ENCODE measurements at regions not wholly inside any gene's neighbourhood (a gene's known extent, or its start where the extent isn't known, plus 50 kb on each side); places are given as distances from the start of the nearest gene placed in this dataset.

DNA sequence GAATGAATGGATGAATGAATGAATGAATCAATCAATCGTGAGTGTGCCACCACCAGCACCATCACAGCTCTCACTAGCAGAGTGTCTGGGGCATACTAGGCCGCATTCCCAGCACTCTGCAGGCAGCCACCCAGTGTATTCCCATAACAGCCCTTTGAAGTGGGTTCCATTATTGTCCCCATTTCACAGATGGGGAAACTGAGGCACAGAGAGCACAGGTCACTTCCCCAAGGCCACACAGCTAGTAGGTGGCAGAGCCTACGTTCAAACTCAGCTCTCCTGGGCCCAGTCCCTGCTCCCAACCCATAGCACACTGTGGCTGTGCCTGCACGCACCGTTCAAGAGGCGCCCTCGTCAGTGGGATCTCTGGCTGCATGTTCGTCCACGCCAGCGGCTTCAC is 88.1 kb downstream of the RFLNA start:
- no peak overlapping the region for H3K4me3 ChIP-seq
- peaks cover 20 to 87% (median 78%) of the 10 kb centered on the region in 4 donors for H3K4me1 ChIP-seq
- peak overlapping the region in 1 of 2 donors; percentile 86 for H3K27ac ChIP-seq
- TF ChIP-seq, protein P1, sequence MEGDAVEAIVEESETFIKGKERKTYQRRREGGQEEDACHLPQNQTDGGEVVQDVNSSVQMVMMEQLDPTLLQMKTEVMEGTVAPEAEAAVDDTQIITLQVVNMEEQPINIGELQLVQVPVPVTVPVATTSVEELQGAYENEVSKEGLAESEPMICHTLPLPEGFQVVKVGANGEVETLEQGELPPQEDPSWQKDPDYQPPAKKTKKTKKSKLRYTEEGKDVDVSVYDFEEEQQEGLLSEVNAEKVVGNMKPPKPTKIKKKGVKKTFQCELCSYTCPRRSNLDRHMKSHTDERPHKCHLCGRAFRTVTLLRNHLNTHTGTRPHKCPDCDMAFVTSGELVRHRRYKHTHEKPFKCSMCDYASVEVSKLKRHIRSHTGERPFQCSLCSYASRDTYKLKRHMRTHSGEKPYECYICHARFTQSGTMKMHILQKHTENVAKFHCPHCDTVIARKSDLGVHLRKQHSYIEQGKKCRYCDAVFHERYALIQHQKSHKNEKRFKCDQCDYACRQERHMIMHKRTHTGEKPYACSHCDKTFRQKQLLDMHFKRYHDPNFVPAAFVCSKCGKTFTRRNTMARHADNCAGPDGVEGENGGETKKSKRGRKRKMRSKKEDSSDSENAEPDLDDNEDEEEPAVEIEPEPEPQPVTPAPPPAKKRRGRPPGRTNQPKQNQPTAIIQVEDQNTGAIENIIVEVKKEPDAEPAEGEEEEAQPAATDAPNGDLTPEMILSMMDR (IDR thresholded peaks at IDR 0.05), result no peak
- no peak for DNase-seq
- H3K9me3 ChIP-seq, result no peaks in the 10 kb centered on the region
- no peaks in the 10 kb centered on the region for H3K27me3 ChIP-seq
- H3K36me3 ChIP-seq, result peaks cover 0 to 58% (median 39%) of the 10 kb centered on the region in 3 donors
- intact Hi-C loops (cut with DNase I; ENCODE audit: low total_unique reads), result loop anchor here (5.0 to 10.0 kb wide), 3 partner anchors 74 to 382 kb away; partner anchors contain the start of gene NCOR2

DNA sequence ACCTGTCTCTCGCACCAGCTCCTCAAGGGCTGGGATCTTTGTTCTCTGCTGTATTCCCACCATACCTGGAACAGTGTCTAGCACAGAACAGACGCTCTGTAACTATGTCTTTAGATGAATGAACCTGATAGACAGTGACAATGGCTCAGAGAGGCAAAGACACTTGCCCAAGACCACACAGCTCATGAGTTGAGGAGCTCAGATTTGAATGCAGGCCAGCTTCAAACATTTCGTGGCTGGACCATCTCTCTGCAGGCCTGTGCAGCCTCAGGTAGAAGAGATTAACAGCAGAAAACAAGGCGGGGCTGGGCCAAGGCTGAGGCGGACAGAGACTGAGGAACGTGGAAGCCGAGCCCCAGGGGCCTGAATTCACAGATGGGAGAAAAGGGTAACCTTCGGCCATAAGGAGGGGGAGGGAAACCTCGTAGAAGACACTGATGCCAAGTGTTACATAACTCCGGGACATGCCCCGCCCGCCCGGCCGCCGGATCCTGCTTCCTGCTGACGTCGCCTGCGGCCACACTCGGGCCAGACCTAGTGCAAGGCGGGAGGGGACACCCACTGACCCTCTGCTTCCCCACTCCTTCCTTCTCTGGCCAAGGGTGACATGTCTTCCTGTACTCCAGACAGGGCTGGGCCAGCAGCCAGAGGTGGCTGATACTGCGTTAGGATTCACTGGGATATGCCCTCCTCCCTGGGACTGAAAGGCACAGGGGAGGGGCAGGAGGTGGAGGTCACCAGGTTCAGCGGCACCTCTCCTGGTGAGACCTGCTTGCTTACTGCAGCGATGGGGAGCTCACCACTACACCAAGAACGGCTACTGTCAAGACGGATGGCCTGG is 86.8 kb downstream of the RFLNA start:
- TF ChIP-seq, protein P1 (IDR thresholded peaks at IDR 0.05), result no peak
- H3K27me3 ChIP-seq, result no peaks in the 10 kb centered on the region
- H3K27ac ChIP-seq, result peak overlapping the region; percentile 77 to 86
- peak; percentile 92 to 98 for DNase-seq
- peaks cover 20 to 73% (median 65%) of the 10 kb centered on the region in 4 donors for H3K4me1 ChIP-seq
- H3K36me3 ChIP-seq, result peaks cover 7 to 72% (median 52%) of the 10 kb centered on the region in 3 donors
- H3K9me3 ChIP-seq, result no peaks in the 10 kb centered on the region
- intact Hi-C loops (cut with DNase I; ENCODE audit: low total_unique reads), result loop anchor here (5.0 to 10.0 kb wide), 3 partner anchors 76 to 383 kb away; partner anchors contain the start of gene NCOR2
- H3K4me3 ChIP-seq, result no peak overlapping the region

DNA sequence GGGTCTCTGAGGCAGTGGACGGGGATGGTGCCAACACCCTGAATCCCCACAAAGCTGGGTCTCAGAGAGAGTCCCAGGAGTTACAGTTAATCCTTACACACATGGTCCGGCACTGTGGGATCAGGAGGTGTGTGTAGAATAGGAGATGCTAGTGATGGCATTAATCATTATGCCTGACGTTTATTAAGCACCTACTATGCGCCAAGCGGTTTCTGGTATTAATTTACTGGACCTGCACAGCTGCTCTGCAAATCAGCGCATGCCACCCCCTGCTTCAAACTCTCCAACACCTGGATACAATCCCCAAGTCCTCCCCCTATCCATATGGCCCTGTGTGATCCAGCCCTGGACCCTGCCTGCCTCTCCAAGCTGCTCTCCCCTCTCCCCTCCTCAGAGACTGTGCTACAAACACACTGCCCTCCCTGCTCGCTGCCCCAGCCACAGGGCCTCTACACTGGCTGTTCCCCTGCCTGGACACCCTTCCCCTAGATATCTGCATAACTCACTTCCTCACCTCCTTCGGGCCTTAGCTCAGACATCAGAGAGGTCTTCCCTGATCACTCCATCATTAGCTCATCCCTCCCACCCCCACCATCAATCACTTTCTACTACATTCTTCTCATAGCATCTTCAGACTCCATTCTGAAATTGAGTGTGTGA is 86.0 kb downstream of the RFLNA start:
- H3K36me3 ChIP-seq, result peaks cover 15 to 74% (median 60%) of the 10 kb centered on the region in 3 donors
- intact Hi-C loops (cut with DNase I; ENCODE audit: low total_unique reads), result loop anchor here (5.0 to 10.0 kb wide), 3 partner anchors 76 to 384 kb away; partner anchors contain the start of gene NCOR2
- peak overlapping the region; percentile 77 to 86 for H3K27ac ChIP-seq
- no peak for DNase-seq
- no peaks in the 10 kb centered on the region for H3K27me3 ChIP-seq
- no peak overlapping the region for H3K4me3 ChIP-seq
- H3K4me1 ChIP-seq, result peaks cover 20 to 66% (median 58%) of the 10 kb centered on the region in 4 donors
- H3K9me3 ChIP-seq, result no peaks in the 10 kb centered on the region
- TF ChIP-seq, protein P1 (IDR thresholded peaks at IDR 0.05), result no peak

DNA sequence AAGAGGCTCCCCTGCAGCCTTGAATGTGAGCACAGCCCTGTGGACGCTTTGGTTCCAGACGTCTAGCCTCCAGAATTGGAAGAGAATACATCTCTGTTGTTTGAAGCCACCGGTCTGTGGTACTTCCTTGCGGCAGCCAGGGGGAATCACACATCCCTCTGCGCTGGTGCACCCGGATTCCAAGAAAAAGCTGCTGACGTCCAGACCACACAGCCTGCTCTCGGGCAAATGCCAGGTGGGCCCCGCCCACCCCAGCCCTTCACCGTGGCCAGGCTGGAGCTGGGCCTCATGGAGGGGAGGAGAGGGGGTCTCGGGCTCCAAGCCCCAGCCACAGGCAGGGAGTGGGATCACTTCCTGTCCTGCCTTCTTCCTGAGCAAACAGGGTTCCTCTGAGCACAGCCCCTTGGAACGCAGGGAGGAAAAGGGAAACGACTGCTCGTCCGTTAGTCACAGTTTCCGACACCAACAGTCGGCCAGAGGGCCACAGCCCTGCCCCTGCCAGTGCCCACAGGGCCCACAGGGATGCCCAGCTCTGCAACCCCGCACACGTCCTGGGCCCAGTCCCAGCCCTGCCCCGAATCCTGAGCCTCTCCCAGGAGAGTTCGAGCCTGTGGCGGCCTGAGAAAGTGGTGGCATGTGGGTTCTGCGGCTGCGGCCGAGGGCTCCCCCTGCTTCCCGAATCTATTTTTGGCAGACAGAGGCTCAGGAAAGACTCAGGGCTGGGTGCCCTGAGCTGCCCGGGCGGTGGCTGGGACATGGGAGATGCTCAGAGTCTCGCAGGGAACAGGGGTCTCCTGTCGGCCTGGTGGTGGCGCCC is 85.3 kb downstream of the RFLNA start:
- DNase-seq, result peak; percentile 81 to 97
- no peaks in the 10 kb centered on the region for H3K9me3 ChIP-seq
- intact Hi-C loops (cut with DNase I; ENCODE audit: low total_unique reads), result loop anchor here (5.0 to 10.0 kb wide), 3 partner anchors 77 to 385 kb away; partner anchors contain the start of gene NCOR2
- no peaks in the 10 kb centered on the region for H3K27me3 ChIP-seq
- peak overlapping the region; percentile 77 to 86 for H3K27ac ChIP-seq
- peaks cover 16 to 74% (median 60%) of the 10 kb centered on the region in 3 donors for H3K36me3 ChIP-seq
- H3K4me3 ChIP-seq, result peak overlapping the region in 1 of 2 donors; percentile 8
- TF ChIP-seq, protein P1 (IDR thresholded peaks at IDR 0.05), result peak; percentile 65 to 68
- peaks cover 17 to 58% (median 50%) of the 10 kb centered on the region in 4 donors for H3K4me1 ChIP-seq

DNA sequence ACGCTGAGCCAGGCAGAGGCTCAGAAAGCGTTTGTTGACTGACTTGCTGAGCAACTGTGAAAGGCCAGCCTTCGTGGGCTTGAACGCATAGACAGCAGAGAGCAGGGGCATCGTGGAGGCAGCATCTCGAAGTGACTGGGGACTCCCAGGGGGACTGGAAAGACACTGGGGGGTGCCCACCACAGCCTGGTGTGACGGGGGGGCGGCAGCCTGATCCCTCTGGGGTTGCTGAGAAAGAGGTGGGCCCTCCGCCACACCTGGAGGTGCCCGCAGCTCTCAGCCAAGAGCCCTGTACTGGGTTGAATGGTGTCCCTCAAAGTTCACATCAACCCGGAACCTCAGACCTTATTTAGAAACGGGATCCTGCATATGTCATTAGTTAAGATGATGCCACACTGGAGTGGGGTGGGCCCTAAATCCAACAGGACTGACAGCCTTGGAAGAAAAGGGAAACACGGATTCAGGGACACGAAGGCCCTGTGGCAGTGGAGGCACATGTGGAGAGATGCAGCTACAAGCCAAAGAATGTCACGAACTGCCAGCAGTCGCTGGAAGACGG is 84.6 kb downstream of the RFLNA start:
- Histone ChIP-seq H3K4me1 (peaks cover 17 to 51% (median 46%) of the 10 kb centered on the region in 4 donors), H3K27me3 (no peaks in the 10 kb centered on the region), H3K36me3 (peaks cover 16 to 74% (median 60%) of the 10 kb centered on the region in 3 donors), H3K9me3 (no peaks in the 10 kb centered on the region), H3K4me3 (no peak overlapping the region), H3K27ac (peak overlapping the region; percentile 77 to 86)
- TF ChIP-seq, protein P1 (IDR thresholded peaks at IDR 0.05), result no peak
- DNase-seq, result no peak
- intact Hi-C loops (cut with DNase I; ENCODE audit: low total_unique reads), result no loop called here

All from tibial artery (tissue), 4 donors.